Lower leg skin (tissue), 3 donors: ENCODE measurements at regions not wholly inside any gene's neighbourhood (a gene's known extent, or its start where the extent isn't known, plus 50 kb on each side); places are given as distances from the start of the nearest gene placed in this dataset.
"Not testable (repeated sequence)": the region's sequence is repeated elsewhere in the genome, so short reads cannot be mapped to it uniquely, and the experiment has no call there.

ENCODE experiments used
- POLR2A ChIP-seq, 2 donors: fragments of 450-650 bp; IDR thresholded peaks; one replicate each; pipeline ENCODE4 v1.6.1; 2016 to 2017; ENCODE audit warnings: antibody characterized with exemption in 2 of 2, mild to moderate bottlenecking in 1 of 2, moderate library complexity in 1 of 2
- TF ChIP-seq, protein P1 (sequence below), 3 donors: fragments of 450-650 bp; IDR thresholded peaks; one replicate each; pipeline ENCODE4 v1.5.1; 2016; ENCODE audit warnings: antibody characterized with exemption in 3 of 3, mild to moderate bottlenecking in 3 of 3, moderate library complexity in 2 of 3

DNA sequence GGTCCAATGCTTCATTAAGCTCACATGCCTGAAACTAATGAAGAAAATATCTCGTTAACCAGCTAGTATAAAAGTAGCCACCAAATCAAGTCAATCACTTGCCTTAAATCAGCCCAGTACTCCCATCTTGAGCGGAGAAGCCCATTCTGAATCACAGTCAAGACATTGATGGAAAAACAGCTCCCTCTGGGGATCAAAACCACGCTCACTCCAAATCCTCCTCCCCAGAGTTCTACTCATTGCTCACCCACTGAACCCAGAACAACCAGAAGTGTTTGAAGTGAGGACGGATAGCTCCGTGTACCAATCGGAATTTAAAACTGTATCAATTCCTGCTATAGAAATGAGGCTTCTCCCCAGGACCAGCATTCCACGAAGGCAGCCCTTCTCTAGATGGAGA lies 163.3 kb downstream of the UNC93B1 start:
- TF ChIP-seq, protein P1, sequence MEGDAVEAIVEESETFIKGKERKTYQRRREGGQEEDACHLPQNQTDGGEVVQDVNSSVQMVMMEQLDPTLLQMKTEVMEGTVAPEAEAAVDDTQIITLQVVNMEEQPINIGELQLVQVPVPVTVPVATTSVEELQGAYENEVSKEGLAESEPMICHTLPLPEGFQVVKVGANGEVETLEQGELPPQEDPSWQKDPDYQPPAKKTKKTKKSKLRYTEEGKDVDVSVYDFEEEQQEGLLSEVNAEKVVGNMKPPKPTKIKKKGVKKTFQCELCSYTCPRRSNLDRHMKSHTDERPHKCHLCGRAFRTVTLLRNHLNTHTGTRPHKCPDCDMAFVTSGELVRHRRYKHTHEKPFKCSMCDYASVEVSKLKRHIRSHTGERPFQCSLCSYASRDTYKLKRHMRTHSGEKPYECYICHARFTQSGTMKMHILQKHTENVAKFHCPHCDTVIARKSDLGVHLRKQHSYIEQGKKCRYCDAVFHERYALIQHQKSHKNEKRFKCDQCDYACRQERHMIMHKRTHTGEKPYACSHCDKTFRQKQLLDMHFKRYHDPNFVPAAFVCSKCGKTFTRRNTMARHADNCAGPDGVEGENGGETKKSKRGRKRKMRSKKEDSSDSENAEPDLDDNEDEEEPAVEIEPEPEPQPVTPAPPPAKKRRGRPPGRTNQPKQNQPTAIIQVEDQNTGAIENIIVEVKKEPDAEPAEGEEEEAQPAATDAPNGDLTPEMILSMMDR (IDR thresholded peaks at IDR 0.05), result not testable (repeated sequence)
- TF ChIP-seq POLR2A (IDR thresholded peaks at IDR 0.05), result not testable (repeated sequence)
